Upper lobe of left lung (tissue), 4 donors: ENCODE measurements at regions not wholly inside any gene's neighbourhood (a gene's known extent, or its start where the extent isn't known, plus 50 kb on each side); places are given as distances from the start of the nearest gene placed in this dataset.
A peak's percentile ranks its signal among the peaks of the same experiment; 100 is the strongest.

Experiments
- EP300 ChIP-seq, 4 donors: sonication (generic); formaldehyde crosslinking; IDR thresholded peaks; one replicate each; pipeline ENCODE4 v1.5.1; 2017; ENCODE audit warnings: antibody characterized with exemption in 4 of 4, control low read depth in 2 of 4
- POLR2A ChIP-seq, 4 donors: fragments of 450-650 bp; IDR thresholded peaks; one replicate each; pipeline ENCODE4 v1.5.1; 2016 to 2017; ENCODE audit warnings: antibody characterized with exemption in 4 of 4, mild to moderate bottlenecking in 2 of 4
- POLR2AphosphoS5 ChIP-seq, 2 donors: sonication (generic); formaldehyde crosslinking; IDR thresholded peaks; one replicate each; pipeline ENCODE4 v1.5.1; 2017; ENCODE audit warnings: antibody characterized with exemption in 2 of 2
- TF ChIP-seq, protein P1 (sequence below), 6 experiments: fragments of 450-650 bp in 4 of 6; fragments of 200-600 bp in 2 of 6; sonication (generic) in 2 of 6; IDR thresholded peaks; one replicate each; pipeline ENCODE4 v1.5.1; 2016 to 2019; ENCODE audit warnings: antibody characterized with exemption in 6 of 6

GRCh38 chr5:100479079-100479688 is 56.0 kb upstream of the FAM174A start:
- TF ChIP-seq, protein P1, sequence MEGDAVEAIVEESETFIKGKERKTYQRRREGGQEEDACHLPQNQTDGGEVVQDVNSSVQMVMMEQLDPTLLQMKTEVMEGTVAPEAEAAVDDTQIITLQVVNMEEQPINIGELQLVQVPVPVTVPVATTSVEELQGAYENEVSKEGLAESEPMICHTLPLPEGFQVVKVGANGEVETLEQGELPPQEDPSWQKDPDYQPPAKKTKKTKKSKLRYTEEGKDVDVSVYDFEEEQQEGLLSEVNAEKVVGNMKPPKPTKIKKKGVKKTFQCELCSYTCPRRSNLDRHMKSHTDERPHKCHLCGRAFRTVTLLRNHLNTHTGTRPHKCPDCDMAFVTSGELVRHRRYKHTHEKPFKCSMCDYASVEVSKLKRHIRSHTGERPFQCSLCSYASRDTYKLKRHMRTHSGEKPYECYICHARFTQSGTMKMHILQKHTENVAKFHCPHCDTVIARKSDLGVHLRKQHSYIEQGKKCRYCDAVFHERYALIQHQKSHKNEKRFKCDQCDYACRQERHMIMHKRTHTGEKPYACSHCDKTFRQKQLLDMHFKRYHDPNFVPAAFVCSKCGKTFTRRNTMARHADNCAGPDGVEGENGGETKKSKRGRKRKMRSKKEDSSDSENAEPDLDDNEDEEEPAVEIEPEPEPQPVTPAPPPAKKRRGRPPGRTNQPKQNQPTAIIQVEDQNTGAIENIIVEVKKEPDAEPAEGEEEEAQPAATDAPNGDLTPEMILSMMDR (IDR thresholded peaks at IDR 0.05), result peak in 4 of 6 experiments; percentile 40 to 46 (median 43)
- no peak for TF ChIP-seq POLR2AphosphoS5 (IDR thresholded peaks at IDR 0.05)
- no peak for TF ChIP-seq POLR2A (IDR thresholded peaks at IDR 0.05)
- TF ChIP-seq EP300 (IDR thresholded peaks at IDR 0.05), result no peak
